Kidney (tissue), 13 donors: ENCODE measurements at regions not wholly inside any gene's neighbourhood (a gene's known extent, or its start where the extent isn't known, plus 50 kb on each side); places are given as distances from the start of the nearest gene placed in this dataset.

Experiments used
- DNase-seq, 5 donors: peaks; one replicate each; pipeline ENCODE4 v3.0.0-alpha.2; 2013 to 2020
- FAIRE-seq: peaks from 2 replicates; lab custom pipeline; 2012; peaks lifted over from hg19 to GRCh38; lab: Jason Lieb, UNC
- H3K27ac ChIP-seq, 2 donors: one replicate each; pipeline ENCODE4 v1.7.0; 2013; ENCODE audit warnings: low read depth in 2 of 2, low read length in 2 of 2, inconsistent platforms in 1 of 2
- H3K27me3 ChIP-seq: one replicate; pipeline ENCODE4 v1.7.1; 2013; ENCODE audit warnings: low read length, inconsistent platforms; ENCODE audit not compliant: control insufficient read depth, insufficient read depth
- H3K36me3 ChIP-seq, 3 donors: one replicate each; pipeline versions ENCODE4 v1.7.0 to v1.7.1; 2013; ENCODE audit warnings: low read length in 3 of 3, control low read depth in 1 of 3, inconsistent platforms in 1 of 3; ENCODE audit not compliant: insufficient read depth in 3 of 3, control insufficient read depth in 2 of 3
- H3K4me1 ChIP-seq, 3 donors: one replicate each; pipeline versions ENCODE4 v1.7.0 to v1.7.1; 2013; ENCODE audit warnings: low read length in 3 of 3, inconsistent platforms in 1 of 3, low read depth in 1 of 3; ENCODE audit not compliant: control insufficient read depth in 2 of 3, insufficient read depth in 2 of 3
- H3K4me3 ChIP-seq, 3 donors: one replicate each; pipeline versions ENCODE4 v1.7.0 to v1.8.1; 2013; ENCODE audit warnings: low read length in 3 of 3, control low read depth in 1 of 3, inconsistent platforms in 1 of 3
- H3K9ac ChIP-seq, 3 donors: one replicate each; pipeline versions ENCODE4 v1.7.0 to v1.7.1; 2013; ENCODE audit warnings: low read length in 3 of 3, control low read depth in 1 of 3, inconsistent platforms in 1 of 3
- H3K9me3 ChIP-seq, 3 donors: one replicate each; pipeline versions ENCODE4 v1.7.0 to v1.7.1; 2013; ENCODE audit warnings: low read length in 3 of 3, control low read depth in 1 of 3, inconsistent platforms in 1 of 3; ENCODE audit not compliant: control insufficient read depth in 2 of 3, insufficient read depth in 1 of 3
- CTCF ChIP-seq: IDR thresholded peaks from 3 replicates; pipeline ENCODE4 v1.5.1; 2012; ENCODE audit warnings: mild to moderate bottlenecking, moderate library complexity, borderline replicate concordance; ENCODE audit not compliant: insufficient read depth; ENCODE audit errors: extremely low read depth
- intact Hi-C: fragments of 100-400 bp; cut with DNase I; formaldehyde crosslinking; loops from one replicate; pipeline ENCODE4 v1.11.1; 2022
- donor health status: control.
- donor health status: control.
- donor health status: control.
- donor health status: control.
- donor health status: control.
- donor health status: DM: yes; HTN: yes; CAD: no.
- donor health status: Normal renal cell carcinoma (clear cell type).

- Histone ChIP-seq H3K27me3 (no peaks in the 10 kb centered on the region), H3K4me3 (no peak overlapping the region), H3K9me3 (no peaks in the 10 kb centered on the region), H3K4me1 (no peaks in the 10 kb centered on the region), H3K9ac (no peak overlapping the region), H3K36me3 (no peaks in the 10 kb centered on the region), H3K27ac (no peak overlapping the region)
- DNase-seq (no peak), FAIRE-seq (no peak)
- no peak for TF ChIP-seq CTCF
- intact Hi-C loops = no loop called here
These were observed 128.7 kb upstream of the PKDCC start for GRCh38 chr2:41919135-41919534.

- H3K36me3 ChIP-seq = no peaks in the 10 kb centered on the region
- no peaks in the 10 kb centered on the region for H3K27me3 ChIP-seq
- no peak overlapping the region for H3K4me3 ChIP-seq
- FAIRE-seq = no peak
- H3K27ac ChIP-seq = no peak overlapping the region
- no peak for DNase-seq
- H3K9ac ChIP-seq = no peak overlapping the region
- TF ChIP-seq CTCF = no peak
- intact Hi-C loops = no loop called here
- H3K9me3 ChIP-seq = no peaks in the 10 kb centered on the region
- H3K4me1 ChIP-seq = no peaks in the 10 kb centered on the region
These were observed 127.6 kb upstream of the PKDCC start for GRCh38 chr2:41920181-41920580.

- Histone ChIP-seq H3K27ac (no peak overlapping the region), H3K4me1 (no peaks in the 10 kb centered on the region), H3K36me3 (no peaks in the 10 kb centered on the region), H3K27me3 (no peaks in the 10 kb centered on the region), H3K9me3 (no peaks in the 10 kb centered on the region), H3K4me3 (no peak overlapping the region), H3K9ac (no peak overlapping the region)
- FAIRE-seq = no peak
- no peak for DNase-seq
- no peak for TF ChIP-seq CTCF
- intact Hi-C loops = no loop called here
These were observed 127.0 kb upstream of the PKDCC start for GRCh38 chr2:41920812-41921211.

GRCh38 chr2:41922177-41922576, 125.6 kb upstream of the PKDCC start:
- intact Hi-C loops = no loop called here
- Histone ChIP-seq H3K4me1 (peaks cover 0 to 4% (median 0%) of the 10 kb centered on the region in 3 donors), H3K4me3 (no peak overlapping the region), H3K9me3 (no peaks in the 10 kb centered on the region), H3K27me3 (no peaks in the 10 kb centered on the region), H3K27ac (no peak overlapping the region), H3K9ac (no peak overlapping the region), H3K36me3 (no peaks in the 10 kb centered on the region)
- TF ChIP-seq CTCF = no peak
- no peak for FAIRE-seq
- DNase-seq = no peak
